H1 (cell line): ENCODE measurements at regions not wholly inside any gene's neighbourhood (a gene's known extent, or its start where the extent isn't known, plus 50 kb on each side); places are given as distances from the start of the nearest gene placed in this dataset.

ENCODE experiments used
- CTCF ChIA-PET: fragments of 300-600 bp; sonication (Branson Sonifier 250); formaldehyde crosslinking; loops from one replicate; lab custom pipeline; 2021; ENCODE audit not compliant: partially characterized antibody; lab: Charles Lee
- POLR2A ChIA-PET: fragments of 300-600 bp; sonication (Branson Sonifier 250); formaldehyde crosslinking; loops from one replicate; lab custom pipeline; 2021; ENCODE audit warnings: inconsistent platforms; ENCODE audit not compliant: partially characterized antibody; lab: Charles Lee
- DNase-seq, 2 experiments: peaks; one replicate each; pipeline versions ENCODE4 v3.0.0 to v3.0.0-alpha.2; 2010 to 2022; ENCODE audit warnings: low spot score in 2 of 2, low read depth in 1 of 2, mixed read lengths in 1 of 2
- FAIRE-seq: peaks from 2 replicates; lab custom pipeline; 2011; peaks lifted over from hg19 to GRCh38; lab: Jason Lieb, UNC
- H2AFZ ChIP-seq: 2 replicates; pipeline ENCODE4 v1.8.1; 2012; ENCODE audit warnings: low read length, inconsistent platforms
- H2AK5ac ChIP-seq: 2 replicates; pipeline ENCODE4 v1.6.1; 2013; ENCODE audit warnings: low read depth, low read length
- H2BK120ac ChIP-seq: replicated peaks from 2 replicates; pipeline ENCODE3; 2013; ENCODE audit warnings: low read depth, low read length, inconsistent platforms
- H2BK12ac ChIP-seq: 2 replicates; pipeline ENCODE4 v1.6.1; 2013; ENCODE audit warnings: low read depth, low read length
- H2BK15ac ChIP-seq: 2 replicates; pipeline ENCODE4 v1.6.1; 2013; ENCODE audit warnings: low read length
- H2BK20ac ChIP-seq: 2 replicates; pipeline ENCODE4 v1.6.1; 2013; ENCODE audit warnings: low read length
- H2BK5ac ChIP-seq: 2 replicates; pipeline ENCODE4 v1.6.1; 2013; ENCODE audit warnings: low read depth, low read length
- H3K14ac ChIP-seq: 2 replicates; pipeline ENCODE4 v1.6.1; 2013; ENCODE audit warnings: inconsistent platforms; ENCODE audit not compliant: insufficient read length
- H3K18ac ChIP-seq: 2 replicates; pipeline ENCODE4 v1.6.1; 2013; ENCODE audit warnings: low read length; ENCODE audit errors: extremely low read depth
- H3K23ac ChIP-seq: 2 replicates; pipeline ENCODE4 v1.6.1; 2013; ENCODE audit warnings: inconsistent platforms; ENCODE audit not compliant: insufficient read length
- H3K23me2 ChIP-seq: 2 replicates; pipeline ENCODE4 v1.6.1; 2013; ENCODE audit warnings: low read depth, low read length
- H3K27ac ChIP-seq: 2 replicates; pipeline ENCODE4 v1.6.1; 2011; ENCODE audit warnings: low read depth, low read length, inconsistent platforms
- H3K27me3 ChIP-seq, 4 experiments: replicated peaks in 1 of 4; 1 replicate in 1 of 4; 2 replicates in 3 of 4; pipeline versions ENCODE4 v1.6.1 to v1.8.1; 2011 to 2013; ENCODE audit warnings: low read length in 3 of 4, mild to moderate bottlenecking in 3 of 4, inconsistent platforms in 2 of 4, mixed read lengths in 2 of 4, moderate library complexity in 1 of 4; ENCODE audit not compliant: control insufficient read depth in 3 of 4, insufficient read depth in 3 of 4; ENCODE audit errors: extremely low read depth in 1 of 4
- H3K36me3 ChIP-seq, 4 experiments: 2 replicates each; pipeline versions ENCODE4 v1.6.1 to v1.8.1; 2011 to 2013; ENCODE audit warnings: mild to moderate bottlenecking in 4 of 4, low read length in 3 of 4, moderate library complexity in 2 of 4, control low read depth in 1 of 4, inconsistent platforms in 1 of 4; ENCODE audit not compliant: insufficient read depth in 4 of 4, control insufficient read depth in 2 of 4
- H3K4ac ChIP-seq: replicated peaks from 2 replicates; pipeline ENCODE3; 2013; ENCODE audit warnings: low read length, low read depth, mixed read lengths, inconsistent platforms; ENCODE audit not compliant: insufficient read length
- H3K4me1 ChIP-seq, 4 experiments: replicated peaks in 1 of 4; 1 replicate in 1 of 4; 2 replicates in 3 of 4; pipeline versions ENCODE4 v1.6.1 to v1.8.1; 2011 to 2013; ENCODE audit warnings: low read length in 3 of 4, inconsistent platforms in 2 of 4, mixed read lengths in 1 of 4; ENCODE audit not compliant: insufficient read depth in 4 of 4, control insufficient read depth in 3 of 4
- H3K4me2 ChIP-seq, 2 experiments: 2 replicates each; pipeline versions ENCODE4 v1.6.1 to v1.8.1; 2011 to 2013; ENCODE audit warnings: low read depth in 2 of 2, low read length in 2 of 2, control low read depth in 1 of 2, inconsistent platforms in 1 of 2, mild to moderate bottlenecking in 1 of 2; ENCODE audit not compliant: insufficient read depth in 1 of 2
- H3K4me3 ChIP-seq, 4 experiments: fragments of 200-600, 300-600 bp in 1 of 4; sonication (generic), shearing (Covaris generic), sonication (Bioruptor Twin) in 1 of 4; 2 replicates each; pipeline versions ENCODE4 v1.5.1 to v1.8.1; 2011 to 2016; ENCODE audit warnings: low read length in 4 of 4, low read depth in 3 of 4, control low read depth in 2 of 4, inconsistent platforms in 2 of 4, mild to moderate bottlenecking in 2 of 4, mixed read lengths in 1 of 4, moderate library complexity in 1 of 4; ENCODE audit not compliant: insufficient read depth in 2 of 4; ENCODE audit errors: extremely low read depth in 1 of 4
- H3K56ac ChIP-seq: replicated peaks from 2 replicates; pipeline ENCODE3; 2013; ENCODE audit warnings: low read depth, mild to moderate bottlenecking, mixed read lengths, low read length, inconsistent platforms; ENCODE audit not compliant: insufficient read length
- H3K79me1 ChIP-seq: 2 replicates; pipeline ENCODE4 v1.6.1; 2013; ENCODE audit warnings: low read depth, low read length, control low read depth
- H3K79me2 ChIP-seq, 2 experiments: 2 replicates each; pipeline versions ENCODE4 v1.6.1 to v1.8.1; 2012 to 2013; ENCODE audit warnings: low read length in 2 of 2, mild to moderate bottlenecking in 2 of 2, inconsistent platforms in 1 of 2; ENCODE audit not compliant: insufficient read depth in 2 of 2, control insufficient read depth in 1 of 2
- H3K9ac ChIP-seq, 4 experiments: replicated peaks in 1 of 4; 1 replicate in 1 of 4; 2 replicates in 3 of 4; pipeline versions ENCODE4 v1.6.1 to v1.8.1; 2011 to 2013; ENCODE audit warnings: low read depth in 3 of 4, low read length in 3 of 4, control low read depth in 2 of 4, mild to moderate bottlenecking in 2 of 4, moderate library complexity in 2 of 4, inconsistent platforms in 1 of 4; ENCODE audit errors: extremely low read depth in 1 of 4
- H3K9me3 ChIP-seq, 2 experiments: 2 replicates each; pipeline versions ENCODE4 v1.6.1 to v1.8.1; 2012 to 2013; ENCODE audit warnings: mild to moderate bottlenecking in 2 of 2, moderate library complexity in 2 of 2, control low read depth in 1 of 2, inconsistent platforms in 1 of 2, low read depth in 1 of 2, low read length in 1 of 2, mixed read lengths in 1 of 2; ENCODE audit not compliant: insufficient read depth in 2 of 2
- H4K20me1 ChIP-seq, 2 experiments: replicated peaks in 1 of 2; 2 replicates each; pipeline versions ENCODE3 to v1.8.1; 2011 to 2013; ENCODE audit warnings: inconsistent platforms in 2 of 2, low read length in 2 of 2, mild to moderate bottlenecking in 1 of 2; ENCODE audit not compliant: insufficient read depth in 2 of 2, control insufficient read depth in 1 of 2
- H4K5ac ChIP-seq: 2 replicates; pipeline ENCODE4 v1.6.1; 2013; ENCODE audit warnings: low read length, low read depth, mixed read lengths, inconsistent platforms; ENCODE audit not compliant: insufficient read length
- H4K8ac ChIP-seq: 2 replicates; pipeline ENCODE4 v1.8.0; 2013; ENCODE audit warnings: mild to moderate bottlenecking, moderate library complexity, low read length, inconsistent platforms; ENCODE audit not compliant: insufficient read depth; ENCODE audit errors: extremely low read depth
- H4K91ac ChIP-seq: replicated peaks from 2 replicates; pipeline ENCODE3; 2013; ENCODE audit warnings: low read length, mixed read lengths, inconsistent platforms; ENCODE audit not compliant: insufficient read length
- ATF3 ChIP-seq: IDR thresholded peaks from 2 replicates; pipeline ENCODE4 v1.6.1; 2011; ENCODE audit warnings: low read depth, mild to moderate bottlenecking, low read length; ENCODE audit not compliant: insufficient read depth
- BACH1 ChIP-seq: IDR thresholded peaks from 2 replicates; pipeline ENCODE4 v1.6.1; 2012; ENCODE audit warnings: low read length, improper control_type of control experiment
- BCL11A ChIP-seq, 2 experiments: IDR thresholded peaks; one replicate each; pipeline ENCODE4 v1.6.1; 2011; ENCODE audit warnings: low read depth in 2 of 2, low read length in 2 of 2, mild to moderate bottlenecking in 2 of 2
- CBX5 ChIP-seq: fragments of 300-800, 300-1000 bp; sonication (generic); IDR thresholded peaks from 2 replicates; pipeline ENCODE4 v1.7.1; 2016; ENCODE audit warnings: antibody characterized with exemption, low read length, low read depth
- CEBPB ChIP-seq: IDR thresholded peaks from 2 replicates; pipeline ENCODE4 v1.6.1; 2012; ENCODE audit warnings: low read depth, low read length
- JUN ChIP-seq: IDR thresholded peaks from 2 replicates; pipeline ENCODE4 v1.6.1; 2011; ENCODE audit warnings: low read depth, mild to moderate bottlenecking, improper control_type of control experiment, low read length
- KDM4A ChIP-seq: IDR thresholded peaks from one replicate; pipeline ENCODE4 v1.7.1; 2012; ENCODE audit warnings: low read depth, mild to moderate bottlenecking, moderate library complexity, low read length, inconsistent platforms; ENCODE audit not compliant: severe bottlenecking
- PHF8 ChIP-seq: fragments of 200-600 bp; sonication (generic); conservative IDR thresholded peaks from 2 replicates; pipeline ENCODE4 v1.7.1; 2012; ENCODE audit warnings: low read depth, mild to moderate bottlenecking, inconsistent platforms, low read length, moderate library complexity
- RXRA ChIP-seq: IDR thresholded peaks from 2 replicates; pipeline ENCODE4 v1.6.1; 2011; ENCODE audit warnings: low read depth, mild to moderate bottlenecking, low read length, moderate library complexity; ENCODE audit not compliant: insufficient read depth
- SP4 ChIP-seq: IDR thresholded peaks from 2 replicates; pipeline ENCODE4 v1.6.1; 2012; ENCODE audit warnings: low read length, inconsistent platforms
- USF2 ChIP-seq: IDR thresholded peaks from 2 replicates; pipeline ENCODE4 v1.6.1; 2011; ENCODE audit warnings: low read length, improper control_type of control experiment
- WGBS, 2 experiments: shearing (Covaris generic) in 1 of 2; methylation state at CpG; one replicate each; pipeline versions ENCODE4 v1.1.6 to v1.1.7; 2013 to 2015; ENCODE audit warnings: low lambda C conversion rate in 2 of 2, mixed read lengths in 2 of 2, inconsistent platforms in 1 of 2, low coverage in 1 of 2, missing lambda C conversion rate in 1 of 2; ENCODE audit not compliant: insufficient replicate concordance in 2 of 2, insufficient coverage in 1 of 2, insufficient read length in 1 of 2; ENCODE audit errors: extremely low coverage in 1 of 2, missing lambda C conversion rate in 1 of 2; 5-methylcytosine and 5-hydroxymethylcytosine counted together

GRCh38 chr21:35102488-35103371 is 53.6 kb upstream of the RUNX1 start:
- no peak overlapping the region for H3K14ac ChIP-seq
- no peaks in the 10 kb centered on the region for H3K36me3 ChIP-seq
- H2BK120ac ChIP-seq = no peak overlapping the region
- no peak overlapping the region for H4K8ac ChIP-seq
- no peak overlapping the region for H3K18ac ChIP-seq
- no peak overlapping the region for H3K4ac ChIP-seq
- no peak overlapping the region for H2BK5ac ChIP-seq
- no peaks in the 10 kb centered on the region for H3K4me1 ChIP-seq
- H3K27ac ChIP-seq = no peak overlapping the region
- H4K91ac ChIP-seq = no peak overlapping the region
- H3K79me2 ChIP-seq = no peaks in the 10 kb centered on the region
- H2BK20ac ChIP-seq = no peak overlapping the region
- FAIRE-seq = no peak
- H3K27me3 ChIP-seq = no peaks in the 10 kb centered on the region
- no peak overlapping the region for H3K4me2 ChIP-seq
- H3K79me1 ChIP-seq = no peaks in the 10 kb centered on the region
- no peak overlapping the region for H2BK15ac ChIP-seq
- no peak overlapping the region for H2AK5ac ChIP-seq
- ChIA-PET POLR2A (no interaction called here), CTCF (interaction anchor here (0.6 kb wide), 2 partner anchors 184 to 202 kb away, joined by 3 to 5 read pairs; no protein-coding TSS in a partner anchor)
- no peaks in the 10 kb centered on the region for H4K20me1 ChIP-seq
- H3K56ac ChIP-seq = no peak overlapping the region
- H3K9me3 ChIP-seq = no peaks in the 10 kb centered on the region
- H3K23me2 ChIP-seq = no peaks in the 10 kb centered on the region
- H3K23ac ChIP-seq = no peak overlapping the region
- DNase-seq = no peak
- no peak overlapping the region for H3K9ac ChIP-seq
- H3K4me3 ChIP-seq = no peak overlapping the region
- no peak overlapping the region for H2BK12ac ChIP-seq
- WGBS, 2 experiments = 84% methylated on average over 8 of the region's 8 CpGs; no CpG with 5 or more reads in 1 of the 2 experiments
- H2AFZ ChIP-seq = no peak overlapping the region
- no peak overlapping the region for H4K5ac ChIP-seq
- TF ChIP-seq ATF3 = no peak
- no peak for TF ChIP-seq BCL11A (IDR thresholded peaks at IDR 0.05; ENCODE audit: low read depth in 2 of 2, low read length in 2 of 2)
- no peak for TF ChIP-seq SP4
- TF ChIP-seq USF2 = no peak
- no peak for TF ChIP-seq CBX5
- no peak for TF ChIP-seq PHF8
- TF ChIP-seq JUN = no peak
- no peak for TF ChIP-seq KDM4A
- TF ChIP-seq CEBPB = no peak
- no peak for TF ChIP-seq BACH1
- no peak for TF ChIP-seq RXRA
